ENCODE measurements at regions not wholly inside any gene's neighbourhood (a gene's known extent, or its start where the extent isn't known, plus 50 kb on each side); places are given as distances from the start of the nearest gene placed in this dataset.

DNA sequence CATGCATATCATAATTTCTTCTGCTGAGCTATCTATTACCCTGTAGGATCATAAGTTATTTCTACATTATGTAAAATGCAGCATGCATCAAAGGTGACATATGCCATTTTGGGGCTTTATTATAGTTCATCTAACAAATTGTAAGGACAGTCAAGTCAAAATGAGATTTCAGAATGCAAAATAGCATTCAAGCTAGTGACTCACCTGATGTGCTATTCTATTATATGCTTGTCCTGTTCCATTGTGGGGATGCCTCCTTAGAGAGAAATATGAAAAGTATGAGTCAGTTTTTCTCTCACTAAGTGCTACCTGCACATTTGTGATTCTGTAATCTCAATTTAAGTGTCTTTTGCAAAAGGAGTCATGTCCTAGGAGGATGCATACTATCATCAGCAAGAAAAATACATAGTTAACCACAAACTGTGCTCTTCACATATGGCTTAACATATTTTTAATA, 647.0 kb upstream of the PCDH10 start:
- Histone ChIP-seq H3K36me3 (ENCODE audit: insufficient read depth) (no peaks in the 10 kb centered on the region), H3K4me3 (ENCODE audit: low read depth, low read length) (no peak overlapping the region), H3K4me1 (ENCODE audit: insufficient read depth) (no peaks in the 10 kb centered on the region), H3K27ac (ENCODE audit: low read depth) (no peak overlapping the region)
- no peak for DNase-seq (ENCODE audit: extremely low spot score)

DNA sequence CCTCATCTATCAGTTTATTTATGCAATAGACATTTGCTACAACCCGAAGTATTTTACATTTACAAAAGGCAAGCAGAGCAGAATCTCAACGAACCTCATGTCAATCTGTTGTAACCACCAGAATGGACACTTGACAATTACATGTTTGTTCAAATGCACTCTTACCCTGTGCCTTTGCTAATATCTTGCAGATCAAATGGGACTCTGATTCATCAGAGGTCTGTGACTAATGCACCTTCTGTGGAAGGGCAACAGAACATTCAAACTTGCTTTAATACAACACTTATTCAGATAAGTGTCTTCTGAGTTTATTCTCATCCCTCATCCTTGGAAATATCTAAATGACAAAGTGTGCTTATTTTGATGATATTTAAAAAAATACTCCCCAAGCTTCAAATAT, 644.7 kb upstream of the PCDH10 start:
- Histone ChIP-seq H3K4me1 (ENCODE audit: insufficient read depth) (no peaks in the 10 kb centered on the region), H3K36me3 (ENCODE audit: insufficient read depth) (no peaks in the 10 kb centered on the region), H3K4me3 (ENCODE audit: low read depth, low read length) (no peak overlapping the region), H3K27ac (ENCODE audit: low read depth) (no peak overlapping the region)
- WGBS = 82% methylated on average over 2 of the region's 2 CpGs
- no peak for DNase-seq (ENCODE audit: extremely low spot score)

DNA sequence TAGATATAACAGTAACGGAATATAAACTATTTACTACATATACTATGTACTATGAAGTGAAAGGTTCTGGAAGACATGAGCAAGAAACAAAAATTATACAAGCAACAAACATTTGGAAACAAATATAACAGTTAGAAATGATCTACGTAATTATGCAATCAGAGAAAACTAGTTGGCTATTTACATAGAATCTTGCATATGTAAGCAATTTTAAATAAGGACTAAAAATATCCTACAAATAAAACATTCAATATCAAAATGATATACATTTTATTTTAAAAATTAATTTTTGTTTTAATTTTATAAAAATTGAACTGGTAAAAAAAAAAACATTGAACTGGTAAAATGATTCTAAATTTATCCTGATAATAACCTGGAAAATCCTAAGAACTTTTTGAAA, 642.5 kb upstream of the PCDH10 start:
- no peak overlapping the region for H3K4me3 ChIP-seq (ENCODE audit: low read depth, low read length)
- 94% methylated on average over 2 of the region's 2 CpGs for WGBS
- H3K4me1 ChIP-seq (ENCODE audit: insufficient read depth) = no peaks in the 10 kb centered on the region
- H3K36me3 ChIP-seq (ENCODE audit: insufficient read depth) = no peaks in the 10 kb centered on the region
- no peak for DNase-seq (ENCODE audit: extremely low spot score)
- no peak overlapping the region for H3K27ac ChIP-seq (ENCODE audit: low read depth)

DNA sequence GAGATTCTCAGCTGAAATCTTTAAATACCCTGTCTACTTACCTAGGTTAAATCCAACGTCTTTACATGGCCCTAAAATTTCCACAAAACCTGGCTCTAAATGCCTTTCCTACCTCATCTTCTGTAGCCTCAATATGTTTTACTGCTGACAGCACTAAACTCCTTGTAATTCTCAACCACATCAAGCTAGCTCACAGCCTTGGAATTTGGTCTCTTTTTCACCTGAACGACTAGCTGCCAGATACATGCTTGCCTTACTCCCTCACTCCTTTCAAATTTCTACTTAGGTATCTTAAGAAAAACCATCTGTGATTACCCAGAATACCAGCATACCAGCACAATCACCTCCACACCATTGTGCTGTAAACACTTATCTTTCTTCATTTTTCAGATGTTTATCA, 635.6 kb upstream of the PCDH10 start:
- Histone ChIP-seq H3K27ac (ENCODE audit: low read depth) (no peak overlapping the region), H3K4me3 (ENCODE audit: low read depth, low read length) (no peak overlapping the region), H3K4me1 (ENCODE audit: insufficient read depth) (no peaks in the 10 kb centered on the region), H3K36me3 (ENCODE audit: insufficient read depth) (no peaks in the 10 kb centered on the region)
- DNase-seq (ENCODE audit: extremely low spot score) = no peak
- 31% methylated on average over 2 of the region's 2 CpGs for WGBS

DNA sequence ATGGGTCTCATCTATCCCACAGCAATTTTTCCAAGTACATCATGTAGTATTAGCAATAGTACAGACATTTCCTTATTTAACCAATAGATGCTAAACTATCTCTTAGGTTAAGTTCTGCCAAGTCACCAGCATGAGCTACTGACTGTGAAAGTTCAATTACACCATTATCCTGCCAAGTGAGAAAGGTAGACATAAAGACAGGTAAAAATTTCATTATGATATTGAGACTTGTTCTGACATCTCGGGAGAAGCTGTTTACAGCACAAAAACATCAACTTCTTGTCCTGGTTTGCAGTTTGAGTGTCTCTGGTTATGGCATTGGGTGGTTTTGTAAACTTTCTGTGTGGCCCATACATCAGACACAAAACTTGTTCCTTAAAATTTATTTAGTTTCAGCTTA, 622.4 kb upstream of the PCDH10 start:
- no peak for DNase-seq (ENCODE audit: extremely low spot score)
- no peak overlapping the region for H3K4me3 ChIP-seq (ENCODE audit: low read depth, low read length)
- WGBS = 90% methylated on average over 1 of the region's 1 CpG

DNA sequence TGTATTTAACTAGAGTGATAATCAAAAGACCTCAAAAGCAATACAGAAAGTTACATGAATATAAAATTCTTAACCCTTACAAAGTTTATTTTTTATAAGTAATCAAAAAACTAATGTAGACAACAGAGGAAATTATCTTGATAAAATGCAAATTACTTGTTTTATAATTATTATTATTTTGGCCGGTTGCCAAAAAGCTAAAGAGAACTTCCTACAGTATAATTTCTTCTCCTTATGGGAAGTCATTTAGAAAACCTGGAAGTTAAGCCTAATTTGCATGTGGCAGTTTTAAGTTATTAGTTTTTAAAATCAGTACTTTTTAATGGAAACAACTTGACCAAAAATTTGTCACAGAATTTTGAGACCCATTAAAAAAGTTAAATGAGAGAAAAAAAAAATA, 621.3 kb upstream of the PCDH10 start:
- no peak for DNase-seq (ENCODE audit: extremely low spot score)
- Histone ChIP-seq H3K4me1 (ENCODE audit: insufficient read depth) (no peaks in the 10 kb centered on the region), H3K27ac (ENCODE audit: low read depth) (no peak overlapping the region), H3K4me3 (ENCODE audit: low read depth, low read length) (no peak overlapping the region), H3K36me3 (ENCODE audit: insufficient read depth) (no peaks in the 10 kb centered on the region)
- WGBS = 47% methylated on average over 1 of the region's 1 CpG

More for the DNA sequence above, 622.4 kb upstream of the PCDH10 start:
- H3K36me3 ChIP-seq (ENCODE audit: insufficient read depth) = no peaks in the 10 kb centered on the region
- H3K4me1 ChIP-seq (ENCODE audit: insufficient read depth) = no peaks in the 10 kb centered on the region
- no peak overlapping the region for H3K27ac ChIP-seq (ENCODE audit: low read depth)

DNA sequence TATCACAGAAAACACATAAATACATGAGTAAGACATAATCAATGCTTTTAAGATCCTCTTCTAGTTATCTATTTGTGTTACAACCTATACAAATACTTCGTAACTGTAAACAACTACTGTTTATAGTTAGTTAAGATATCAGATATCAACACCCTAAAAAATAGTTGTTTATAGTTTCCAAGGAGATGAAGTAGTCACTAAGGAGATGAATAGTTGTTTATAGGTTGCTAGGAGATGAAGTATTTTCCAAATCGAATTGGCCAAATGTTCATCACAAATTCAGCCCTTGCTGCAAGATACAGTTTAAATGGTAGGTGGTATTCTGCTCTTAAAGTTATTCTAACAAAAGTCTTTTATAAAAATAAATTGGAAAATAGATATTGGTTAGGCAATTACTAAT, 618.2 kb upstream of the PCDH10 start:
- H3K4me3 ChIP-seq (ENCODE audit: low read depth, low read length) = no peak overlapping the region
- DNase-seq (ENCODE audit: extremely low spot score) = no peak
- WGBS = 21% methylated on average over 2 of the region's 2 CpGs

DNA sequence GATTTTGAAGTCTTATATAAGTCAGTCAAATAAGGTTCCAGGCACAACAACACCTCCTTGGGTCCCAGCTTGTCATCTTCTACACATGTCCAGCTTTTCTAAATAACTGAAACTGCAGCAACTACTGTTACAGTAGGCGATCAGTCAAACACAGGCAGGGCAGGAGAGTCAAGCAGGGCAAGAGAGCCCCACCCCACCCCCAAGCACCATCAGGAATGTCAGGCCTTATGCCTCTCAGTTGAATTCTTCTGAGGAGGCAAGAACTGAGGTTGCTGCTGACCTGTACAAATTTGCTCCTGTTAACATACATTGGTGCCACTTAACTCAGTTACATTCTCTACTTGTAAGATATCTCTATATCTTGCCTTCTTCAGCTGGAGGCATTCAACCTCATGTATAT, 608.8 kb upstream of the PCDH10 start:
- no peaks in the 10 kb centered on the region for H3K4me1 ChIP-seq (ENCODE audit: insufficient read depth)
- no peak overlapping the region for H3K27ac ChIP-seq (ENCODE audit: low read depth)
- H3K36me3 ChIP-seq (ENCODE audit: insufficient read depth) = no peaks in the 10 kb centered on the region
- H3K4me3 ChIP-seq (ENCODE audit: low read depth, low read length) = no peak overlapping the region
- whole genome bisulfite sequencing = 78% methylated on average over 1 of the region's 1 CpG
- DNase-seq (ENCODE audit: extremely low spot score) = no peak

More for the DNA sequence above, 618.2 kb upstream of the PCDH10 start:
- H3K27ac ChIP-seq (ENCODE audit: low read depth) = no peak overlapping the region
- no peaks in the 10 kb centered on the region for H3K4me1 ChIP-seq (ENCODE audit: insufficient read depth)
- no peaks in the 10 kb centered on the region for H3K36me3 ChIP-seq (ENCODE audit: insufficient read depth)

DNA sequence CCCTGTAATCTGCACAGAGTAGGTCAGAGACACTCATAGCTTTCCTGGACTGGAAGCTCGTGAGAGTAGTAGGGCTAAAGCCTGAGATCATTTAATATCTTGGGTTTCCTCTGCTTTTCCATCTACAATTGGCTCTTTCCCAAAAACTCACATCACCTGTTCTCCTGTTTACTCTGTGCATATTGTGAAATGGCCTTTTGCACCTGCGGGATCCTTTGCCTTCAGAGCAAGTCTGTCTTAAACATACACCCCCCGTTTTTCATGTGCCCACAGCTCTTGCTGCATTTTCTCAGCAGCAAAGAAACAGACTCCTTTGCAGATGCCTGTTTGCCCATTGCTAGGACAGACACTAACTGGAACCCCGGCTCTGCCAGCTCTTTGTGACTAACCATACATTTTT, 608.3 kb upstream of the PCDH10 start:
- Histone ChIP-seq H3K4me1 (ENCODE audit: insufficient read depth) (no peaks in the 10 kb centered on the region), H3K27ac (ENCODE audit: low read depth) (no peak overlapping the region), H3K36me3 (ENCODE audit: insufficient read depth) (no peaks in the 10 kb centered on the region), H3K4me3 (ENCODE audit: low read depth, low read length) (no peak overlapping the region)
- DNase-seq (ENCODE audit: extremely low spot score) = no peak
- WGBS = 65% methylated on average over 4 of the region's 4 CpGs

DNA sequence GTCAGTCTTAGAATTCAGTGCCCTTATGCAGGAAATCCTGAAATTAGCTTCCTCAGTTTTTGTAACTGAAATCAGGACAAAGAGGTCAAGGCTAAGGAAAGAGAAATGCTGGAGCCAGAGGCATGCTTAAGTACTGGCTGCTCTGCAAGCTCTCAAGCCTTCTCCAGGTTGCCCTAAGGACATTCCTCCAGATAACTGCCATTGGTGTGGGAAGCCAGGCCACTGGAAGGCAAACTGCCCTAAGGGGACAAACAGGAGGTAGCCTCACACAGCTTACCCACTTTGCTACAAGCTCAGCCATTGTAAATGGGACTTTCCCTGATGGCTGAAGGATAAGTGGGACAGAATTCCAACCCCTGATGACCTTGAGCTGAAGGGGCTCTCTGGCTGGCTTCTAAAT, 606.9 kb upstream of the PCDH10 start:
- Histone ChIP-seq H3K4me1 (ENCODE audit: insufficient read depth) (no peaks in the 10 kb centered on the region), H3K36me3 (ENCODE audit: insufficient read depth) (no peaks in the 10 kb centered on the region), H3K27ac (ENCODE audit: low read depth) (no peak overlapping the region), H3K4me3 (ENCODE audit: low read depth, low read length) (no peak overlapping the region)
- DNase-seq (ENCODE audit: extremely low spot score) = no peak

DNA sequence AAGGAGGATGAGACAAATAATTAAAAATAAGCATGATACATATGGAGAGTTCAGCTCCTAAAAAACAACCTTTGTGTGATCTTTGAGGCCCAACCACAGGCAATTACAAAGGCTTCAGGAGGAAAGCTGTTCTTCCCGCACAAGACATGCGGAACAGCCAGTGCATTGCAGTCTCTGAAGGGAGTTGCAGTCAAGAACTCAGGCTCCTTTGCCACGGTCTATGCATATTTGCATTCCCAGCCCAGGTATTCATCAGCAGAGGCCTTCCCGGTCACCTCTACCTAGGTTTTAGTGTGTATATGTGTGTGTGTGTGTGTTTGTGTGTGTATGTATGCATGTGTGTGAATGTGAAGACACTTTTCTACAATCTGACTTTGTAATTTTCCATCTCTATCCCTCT, 600.6 kb upstream of the PCDH10 start:
- no peaks in the 10 kb centered on the region for H3K36me3 ChIP-seq (ENCODE audit: insufficient read depth)
- 92% methylated on average over 4 of the region's 4 CpGs for WGBS
- DNase-seq (ENCODE audit: extremely low spot score) = no peak
- no peak overlapping the region for H3K4me3 ChIP-seq (ENCODE audit: low read depth, low read length)
- H3K4me1 ChIP-seq (ENCODE audit: insufficient read depth) = no peaks in the 10 kb centered on the region
- no peak overlapping the region for H3K27ac ChIP-seq (ENCODE audit: low read depth)

DNA sequence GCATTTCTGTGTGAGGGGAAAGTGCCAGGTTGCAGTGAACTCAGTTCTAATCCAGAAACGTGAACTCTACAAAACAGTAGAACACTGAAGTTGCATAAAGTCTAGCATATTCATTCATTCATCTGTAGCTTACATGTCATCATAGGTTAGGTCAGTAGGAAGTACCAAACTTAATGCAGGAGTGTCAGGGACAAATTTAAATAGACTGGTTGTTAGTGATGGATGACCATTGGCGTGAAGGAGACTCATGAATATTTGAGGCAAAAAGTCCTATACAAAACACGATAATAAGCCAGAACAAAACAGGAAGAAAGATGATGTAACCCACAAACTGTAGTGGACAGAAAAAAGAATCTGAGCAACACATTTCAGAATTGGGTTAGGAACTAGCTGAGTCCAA, 592.8 kb upstream of the PCDH10 start:
- no peaks in the 10 kb centered on the region for H3K36me3 ChIP-seq (ENCODE audit: insufficient read depth)
- H3K27ac ChIP-seq (ENCODE audit: low read depth) = no peak overlapping the region
- no peaks in the 10 kb centered on the region for H3K4me1 ChIP-seq (ENCODE audit: insufficient read depth)
- 84% methylated on average over 3 of the region's 3 CpGs for WGBS
- no peak overlapping the region for H3K4me3 ChIP-seq (ENCODE audit: low read depth, low read length)
- DNase-seq (ENCODE audit: extremely low spot score) = no peak

DNA sequence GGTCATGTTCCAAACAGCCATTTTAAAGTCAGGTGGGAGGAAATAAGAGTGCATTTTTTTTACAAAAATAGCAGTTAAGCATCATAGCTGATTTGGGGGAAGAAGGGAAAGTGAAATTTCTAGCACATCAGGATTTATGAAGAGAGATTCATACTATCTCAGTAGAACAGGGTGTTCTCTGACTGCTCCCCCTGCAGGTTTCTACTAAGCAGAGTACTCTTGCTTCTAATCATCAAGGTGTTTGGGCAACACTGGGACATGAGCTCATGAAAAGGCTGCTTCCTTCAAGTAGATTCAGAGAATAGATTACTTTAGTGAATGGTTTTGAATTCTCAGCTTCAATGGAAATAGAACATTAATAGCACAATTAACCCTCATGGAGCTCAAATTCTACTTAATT, 591.4 kb upstream of the PCDH10 start:
- H3K27ac ChIP-seq (ENCODE audit: low read depth) = no peak overlapping the region
- H3K4me3 ChIP-seq (ENCODE audit: low read depth, low read length) = no peak overlapping the region
- DNase-seq (ENCODE audit: extremely low spot score) = no peak
- no peaks in the 10 kb centered on the region for H3K4me1 ChIP-seq (ENCODE audit: insufficient read depth)
- H3K36me3 ChIP-seq (ENCODE audit: insufficient read depth) = no peaks in the 10 kb centered on the region

DNA sequence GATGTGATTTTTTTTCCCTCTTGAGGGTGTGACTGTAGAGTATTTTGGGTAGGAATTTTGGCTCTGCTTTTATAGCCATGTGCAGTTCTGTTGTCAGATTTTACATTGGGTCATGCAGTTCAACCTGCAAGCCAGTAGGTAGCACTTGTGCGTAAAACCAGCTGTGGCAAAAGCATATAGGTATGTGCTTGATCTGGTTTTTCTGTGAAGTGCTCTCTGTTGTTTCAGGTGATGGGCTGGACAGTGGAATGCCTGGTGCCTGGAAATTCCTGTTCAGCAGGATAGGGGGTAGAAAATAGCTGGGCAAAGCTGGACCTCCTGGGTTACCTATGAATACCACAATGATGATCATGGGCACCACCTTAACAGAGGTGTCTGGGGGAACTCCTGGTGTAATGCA, 584.2 kb upstream of the PCDH10 start:
- 89% methylated on average over 1 of the region's 1 CpG for WGBS
- H3K4me1 ChIP-seq (ENCODE audit: insufficient read depth) = no peaks in the 10 kb centered on the region
- DNase-seq (ENCODE audit: extremely low spot score) = no peak

DNA sequence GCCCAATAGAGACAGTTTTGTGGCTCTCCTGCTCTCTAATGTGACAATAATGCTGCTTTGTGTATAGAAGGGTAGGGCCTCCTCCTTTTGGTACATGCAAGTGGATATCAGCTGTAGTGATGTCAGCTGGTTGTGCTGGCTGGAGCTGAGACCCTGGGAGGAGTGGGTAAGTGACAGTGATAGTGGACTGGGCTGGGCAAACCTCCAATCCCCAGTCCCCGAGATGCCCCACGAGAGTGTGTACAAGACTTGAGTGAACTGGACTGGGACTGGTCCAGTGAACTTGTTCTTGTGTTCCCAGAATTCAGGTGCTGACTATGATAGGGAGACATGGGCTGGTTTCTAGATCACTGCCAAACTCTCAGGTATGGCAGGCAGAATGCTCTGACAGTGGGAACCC, 583.6 kb upstream of the PCDH10 start:
- Histone ChIP-seq H3K4me3 (ENCODE audit: low read depth, low read length) (no peak overlapping the region), H3K4me1 (ENCODE audit: insufficient read depth) (no peaks in the 10 kb centered on the region), H3K36me3 (ENCODE audit: insufficient read depth) (no peaks in the 10 kb centered on the region), H3K27ac (ENCODE audit: low read depth) (no peak overlapping the region)
- no peak for DNase-seq (ENCODE audit: extremely low spot score)
- WGBS = 89% methylated on average over 2 of the region's 2 CpGs

More for the DNA sequence above, 584.2 kb upstream of the PCDH10 start:
- Histone ChIP-seq H3K4me3 (ENCODE audit: low read depth, low read length) (no peak overlapping the region), H3K36me3 (ENCODE audit: insufficient read depth) (no peaks in the 10 kb centered on the region), H3K27ac (ENCODE audit: low read depth) (no peak overlapping the region)

Measured in urinary bladder (tissue), 3 donors.